ENCODE measurements at regions not wholly inside any gene's neighbourhood (a gene's known extent, or its start where the extent isn't known, plus 50 kb on each side); places are given as distances from the start of the nearest gene placed in this dataset.

DNA sequence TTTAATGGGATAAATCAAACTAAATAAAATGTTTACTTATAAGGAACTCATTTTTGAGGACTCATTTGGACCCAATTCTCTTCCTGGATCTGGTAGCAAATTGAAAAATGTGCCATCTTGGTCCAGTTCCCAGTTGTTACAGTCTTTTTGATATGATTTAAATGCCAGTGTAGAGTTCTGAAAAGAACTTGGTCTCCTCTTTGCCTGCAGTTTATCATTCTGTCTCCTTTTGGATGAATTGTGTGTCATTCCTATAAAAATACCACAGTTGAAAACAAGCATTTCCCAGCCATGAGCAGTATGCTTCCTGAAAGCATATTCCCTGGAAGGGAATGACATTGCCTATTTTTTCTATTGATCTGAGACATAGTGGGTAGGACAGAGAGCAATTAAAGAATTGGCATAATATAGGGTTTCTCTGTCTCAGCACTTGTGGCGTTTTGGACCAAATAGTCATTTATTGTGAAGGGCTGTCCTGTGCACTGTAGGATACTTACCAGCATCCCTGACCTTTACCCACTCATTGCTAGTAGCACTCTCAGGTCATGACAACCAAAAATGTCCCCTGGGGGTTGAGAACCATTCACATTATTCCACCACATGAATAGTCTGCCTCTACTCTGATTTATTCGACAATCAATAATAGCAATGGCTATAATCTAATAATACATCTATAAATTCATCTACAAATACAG, 181.8 kb downstream of the NXNL2 start:
- no peaks in the 10 kb centered on the region for H3K9me3 ChIP-seq (ENCODE audit: low read length)
- no peaks in the 10 kb centered on the region for H3K4me1 ChIP-seq (ENCODE audit: insufficient read depth, low read length, severe bottlenecking)
- H3K36me3 ChIP-seq (ENCODE audit: insufficient read depth, low read length), result no peaks in the 10 kb centered on the region
- H3K27me3 ChIP-seq (ENCODE audit: insufficient read depth, low read length), result no peaks in the 10 kb centered on the region
- no peaks in the 10 kb centered on the region for H4K20me1 ChIP-seq (ENCODE audit: insufficient read depth, low read length)
- TF ChIP-seq, protein P1, sequence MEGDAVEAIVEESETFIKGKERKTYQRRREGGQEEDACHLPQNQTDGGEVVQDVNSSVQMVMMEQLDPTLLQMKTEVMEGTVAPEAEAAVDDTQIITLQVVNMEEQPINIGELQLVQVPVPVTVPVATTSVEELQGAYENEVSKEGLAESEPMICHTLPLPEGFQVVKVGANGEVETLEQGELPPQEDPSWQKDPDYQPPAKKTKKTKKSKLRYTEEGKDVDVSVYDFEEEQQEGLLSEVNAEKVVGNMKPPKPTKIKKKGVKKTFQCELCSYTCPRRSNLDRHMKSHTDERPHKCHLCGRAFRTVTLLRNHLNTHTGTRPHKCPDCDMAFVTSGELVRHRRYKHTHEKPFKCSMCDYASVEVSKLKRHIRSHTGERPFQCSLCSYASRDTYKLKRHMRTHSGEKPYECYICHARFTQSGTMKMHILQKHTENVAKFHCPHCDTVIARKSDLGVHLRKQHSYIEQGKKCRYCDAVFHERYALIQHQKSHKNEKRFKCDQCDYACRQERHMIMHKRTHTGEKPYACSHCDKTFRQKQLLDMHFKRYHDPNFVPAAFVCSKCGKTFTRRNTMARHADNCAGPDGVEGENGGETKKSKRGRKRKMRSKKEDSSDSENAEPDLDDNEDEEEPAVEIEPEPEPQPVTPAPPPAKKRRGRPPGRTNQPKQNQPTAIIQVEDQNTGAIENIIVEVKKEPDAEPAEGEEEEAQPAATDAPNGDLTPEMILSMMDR (IDR thresholded peaks at IDR 0.05; ENCODE audit: low read length), result no peak
- TF ChIP-seq EZH2 (IDR thresholded peaks at IDR 0.05; ENCODE audit: borderline replicate concordance, low read length), result no peak
- no peak overlapping the region for H3K4me2 ChIP-seq (ENCODE audit: low read length)
- H2AFZ ChIP-seq (ENCODE audit: low read length), result no peak overlapping the region
- no peak overlapping the region for H3K4me3 ChIP-seq (ENCODE audit: low read depth, low read length, poor library complexity, severe bottlenecking)
- no peak overlapping the region for H3K9ac ChIP-seq (ENCODE audit: low read length)
- no peaks in the 10 kb centered on the region for H3K9me2 ChIP-seq (ENCODE audit: low read depth, low read length)
- H3K79me2 ChIP-seq (ENCODE audit: insufficient read depth, low read length), result no peaks in the 10 kb centered on the region
- no peak overlapping the region for H3K27ac ChIP-seq (ENCODE audit: low read depth, low read length, poor library complexity, severe bottlenecking)
- H3F3A ChIP-seq (ENCODE audit: insufficient read depth, low read length), result no peaks in the 10 kb centered on the region

DNA sequence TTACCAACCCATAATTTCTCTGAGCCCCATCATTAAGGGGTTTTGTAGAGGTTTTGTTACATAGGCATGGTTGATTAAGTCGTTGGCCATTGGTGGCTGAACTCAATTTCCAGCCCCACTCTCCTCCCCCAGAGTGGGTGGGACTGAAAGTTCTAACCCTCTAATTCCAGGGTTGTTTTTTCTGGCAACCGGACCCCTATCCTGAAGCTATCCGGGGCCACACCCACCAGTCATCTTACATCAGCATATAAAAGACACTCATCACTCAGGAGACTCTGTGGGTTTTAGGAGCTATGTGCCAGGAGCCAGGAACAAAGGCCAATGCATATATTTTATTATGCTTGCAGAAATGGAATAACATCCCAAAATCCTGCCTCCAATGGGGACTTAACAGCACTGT, 186.0 kb downstream of the NXNL2 start:
- H3K27me3 ChIP-seq (ENCODE audit: insufficient read depth, low read length), result no peaks in the 10 kb centered on the region
- no peaks in the 10 kb centered on the region for H3K9me2 ChIP-seq (ENCODE audit: low read depth, low read length)
- H3F3A ChIP-seq (ENCODE audit: insufficient read depth, low read length), result no peaks in the 10 kb centered on the region
- no peaks in the 10 kb centered on the region for H4K20me1 ChIP-seq (ENCODE audit: insufficient read depth, low read length)
- peaks cover 4% of the 10 kb centered on the region for H3K4me1 ChIP-seq (ENCODE audit: insufficient read depth, low read length, severe bottlenecking)
- H3K9ac ChIP-seq (ENCODE audit: low read length), result no peak overlapping the region
- no peak overlapping the region for H3K27ac ChIP-seq (ENCODE audit: low read depth, low read length, poor library complexity, severe bottlenecking)
- no peaks in the 10 kb centered on the region for H3K9me3 ChIP-seq (ENCODE audit: low read length)
- TF ChIP-seq EZH2 (IDR thresholded peaks at IDR 0.05; ENCODE audit: borderline replicate concordance, low read length), result no peak
- TF ChIP-seq, protein P1 (IDR thresholded peaks at IDR 0.05; ENCODE audit: low read length), result no peak
- H3K36me3 ChIP-seq (ENCODE audit: insufficient read depth, low read length), result no peaks in the 10 kb centered on the region
- no peak overlapping the region for H3K4me2 ChIP-seq (ENCODE audit: low read length)
- H3K4me3 ChIP-seq (ENCODE audit: low read depth, low read length, poor library complexity, severe bottlenecking), result no peak overlapping the region
- no peak overlapping the region for H2AFZ ChIP-seq (ENCODE audit: low read length)
- no peaks in the 10 kb centered on the region for H3K79me2 ChIP-seq (ENCODE audit: insufficient read depth, low read length)

DNA sequence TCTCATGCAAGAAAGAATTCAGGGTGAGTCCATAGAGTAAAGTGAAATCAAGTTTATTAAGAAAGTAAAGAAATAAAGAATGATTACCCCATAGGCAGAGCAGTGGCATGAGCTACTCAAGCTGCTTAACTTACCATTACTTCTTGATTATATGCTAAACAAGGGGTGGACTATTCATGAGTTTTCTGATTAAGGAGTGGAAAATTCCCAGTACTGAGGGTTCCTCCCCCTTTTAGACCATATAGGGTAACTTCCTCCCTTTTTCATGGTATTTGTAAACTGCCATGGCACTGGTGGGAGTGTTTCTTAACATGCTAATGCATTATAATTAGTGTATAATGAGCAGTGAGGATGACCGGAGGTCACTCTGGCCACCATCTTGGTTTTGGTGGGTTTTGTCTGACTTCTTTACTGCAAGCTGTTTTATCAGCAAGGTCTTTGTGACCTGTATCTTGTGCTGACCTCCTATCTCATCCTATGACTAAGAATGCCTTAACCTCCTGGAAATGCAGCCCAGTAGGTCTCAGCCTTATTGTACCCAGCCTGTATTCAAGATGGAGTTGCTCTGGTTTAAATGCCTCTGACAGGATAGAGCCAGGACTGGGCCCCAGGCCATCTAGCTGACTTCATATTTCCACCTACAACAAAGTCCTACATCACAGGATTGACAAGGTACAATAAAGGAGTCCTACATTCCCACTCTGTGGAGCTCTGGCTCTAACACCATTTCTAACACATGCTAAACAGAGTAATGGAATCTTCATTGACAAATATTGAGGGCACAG, 186.7 kb downstream of the NXNL2 start:
- H3K36me3 ChIP-seq (ENCODE audit: insufficient read depth, low read length), result no peaks in the 10 kb centered on the region

More for the DNA sequence above, 186.7 kb downstream of the NXNL2 start:
- Histone ChIP-seq H3F3A (ENCODE audit: insufficient read depth, low read length) (no peaks in the 10 kb centered on the region), H3K79me2 (ENCODE audit: insufficient read depth, low read length) (no peaks in the 10 kb centered on the region), H3K4me3 (ENCODE audit: low read depth, low read length, poor library complexity, severe bottlenecking) (no peak overlapping the region), H3K4me2 (ENCODE audit: low read length) (no peak overlapping the region), H3K9ac (ENCODE audit: low read length) (no peak overlapping the region), H2AFZ (ENCODE audit: low read length) (no peak overlapping the region), H3K9me2 (ENCODE audit: low read depth, low read length) (no peaks in the 10 kb centered on the region), H3K27me3 (ENCODE audit: insufficient read depth, low read length) (no peaks in the 10 kb centered on the region), H3K27ac (ENCODE audit: low read depth, low read length, poor library complexity, severe bottlenecking) (no peak overlapping the region), H4K20me1 (ENCODE audit: insufficient read depth, low read length) (no peaks in the 10 kb centered on the region), H3K9me3 (ENCODE audit: low read length) (no peaks in the 10 kb centered on the region), H3K4me1 (ENCODE audit: insufficient read depth, low read length, severe bottlenecking) (peaks cover 4% of the 10 kb centered on the region)
- no peak for TF ChIP-seq EZH2 (IDR thresholded peaks at IDR 0.05; ENCODE audit: borderline replicate concordance, low read length)
- TF ChIP-seq, protein P1 (IDR thresholded peaks at IDR 0.05; ENCODE audit: low read length), result no peak

Data from OCI-LY1 (cell line).